ENCODE measurements at regions not wholly inside any gene's neighbourhood (a gene's known extent, or its start where the extent isn't known, plus 50 kb on each side); places are given as distances from the start of the nearest gene placed in this dataset.

GRCh38 chr3:180280555-180280954 is 243.8 kb upstream of the PEX5L start:
- TF ChIP-seq, protein P1, sequence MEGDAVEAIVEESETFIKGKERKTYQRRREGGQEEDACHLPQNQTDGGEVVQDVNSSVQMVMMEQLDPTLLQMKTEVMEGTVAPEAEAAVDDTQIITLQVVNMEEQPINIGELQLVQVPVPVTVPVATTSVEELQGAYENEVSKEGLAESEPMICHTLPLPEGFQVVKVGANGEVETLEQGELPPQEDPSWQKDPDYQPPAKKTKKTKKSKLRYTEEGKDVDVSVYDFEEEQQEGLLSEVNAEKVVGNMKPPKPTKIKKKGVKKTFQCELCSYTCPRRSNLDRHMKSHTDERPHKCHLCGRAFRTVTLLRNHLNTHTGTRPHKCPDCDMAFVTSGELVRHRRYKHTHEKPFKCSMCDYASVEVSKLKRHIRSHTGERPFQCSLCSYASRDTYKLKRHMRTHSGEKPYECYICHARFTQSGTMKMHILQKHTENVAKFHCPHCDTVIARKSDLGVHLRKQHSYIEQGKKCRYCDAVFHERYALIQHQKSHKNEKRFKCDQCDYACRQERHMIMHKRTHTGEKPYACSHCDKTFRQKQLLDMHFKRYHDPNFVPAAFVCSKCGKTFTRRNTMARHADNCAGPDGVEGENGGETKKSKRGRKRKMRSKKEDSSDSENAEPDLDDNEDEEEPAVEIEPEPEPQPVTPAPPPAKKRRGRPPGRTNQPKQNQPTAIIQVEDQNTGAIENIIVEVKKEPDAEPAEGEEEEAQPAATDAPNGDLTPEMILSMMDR (IDR thresholded peaks at IDR 0.05 in 4 of 5, conservative IDR thresholded peaks at IDR 0.05 in 1 of 5), result no peak
- TF ChIP-seq POLR2A (IDR thresholded peaks at IDR 0.05), result no peak
